HG03571 (cell line): ENCODE measurements at regions not wholly inside any gene's neighbourhood (a gene's known extent, or its start where the extent isn't known, plus 50 kb on each side); places are given as distances from the start of the nearest gene placed in this dataset.

Experiments used
- ATAC-seq: cut with Tn5 transposase; IDR thresholded peaks from one replicate; pipeline ENCODE4 v1.9.1; 2021; ENCODE audit not compliant: unreplicated experiment

DNA sequence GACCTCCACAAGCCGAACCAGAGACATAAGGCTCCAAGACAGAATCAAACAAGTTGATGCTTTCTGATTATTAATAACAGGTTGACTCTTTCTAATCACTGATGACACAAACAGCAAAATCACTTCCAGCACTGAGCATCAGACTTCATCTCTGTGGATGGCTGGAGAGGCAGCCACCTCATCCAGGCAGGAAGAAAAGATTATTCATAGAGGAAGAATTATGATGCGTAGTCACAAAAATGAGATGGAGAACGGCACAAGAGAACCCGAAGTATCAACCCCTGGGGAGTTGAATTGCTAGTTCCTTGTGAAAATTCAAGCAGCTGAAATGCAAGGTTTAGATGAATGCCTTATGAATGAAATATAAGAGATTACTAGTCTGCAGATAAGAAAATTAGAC lies 49.9 kb upstream of the LMCD1 start:
- no peak for ATAC-seq
